Heart left ventricle (tissue), 16 donors: ENCODE measurements at regions not wholly inside any gene's neighbourhood (a gene's known extent, or its start where the extent isn't known, plus 50 kb on each side); places are given as distances from the start of the nearest gene placed in this dataset.

Experiments
- ATAC-seq, 4 donors: fragments of 200-7000 bp; cut with Tn5 transposase; one replicate each; pipeline ENCODE4 v1.9.1; 2020 to 2022; ENCODE audit warnings: moderate library complexity in 4 of 4, mild to moderate bottlenecking in 3 of 4, moderate number of reproducible peaks in 1 of 4
- DNase-seq, 5 donors: peaks; one replicate each; pipeline ENCODE4 v3.0.0-alpha.2; 2020
- H3K27ac ChIP-seq, 12 donors: fragments of 200-600 bp; sonication (generic) in 4 of 12; one replicate each; pipeline versions ENCODE4 v1.5.0 to v1.8.0; 2016 to 2022; ENCODE audit warnings: mild to moderate bottlenecking in 2 of 12
- H3K27me3 ChIP-seq, 9 donors: fragments of 200-600 bp; sonication (generic) in 2 of 9; one replicate each; pipeline versions ENCODE4 v1.5.1 to v1.8.0; 2016 to 2022; ENCODE audit warnings: mild to moderate bottlenecking in 3 of 9
- H3K36me3 ChIP-seq, 9 donors: fragments of 200-600 bp; sonication (generic) in 2 of 9; one replicate each; pipeline versions ENCODE4 v1.5.0 to v1.8.0; 2018 to 2022; ENCODE audit warnings: mild to moderate bottlenecking in 2 of 9
- H3K4me1 ChIP-seq, 12 donors: fragments of 200-600 bp; sonication (generic) in 4 of 12; one replicate each; pipeline versions ENCODE4 v1.5.0 to v1.8.0; 2016 to 2022; ENCODE audit warnings: mild to moderate bottlenecking in 3 of 12
- H3K4me3 ChIP-seq, 12 donors: fragments of 200-600 bp; sonication (generic) in 4 of 12; one replicate each; pipeline versions ENCODE4 v1.5.0 to v1.8.0; 2017 to 2022; ENCODE audit warnings: mild to moderate bottlenecking in 9 of 12, moderate library complexity in 4 of 12
- H3K9me3 ChIP-seq, 12 donors: fragments of 200-600 bp; sonication (generic) in 4 of 12; one replicate each; pipeline versions ENCODE4 v1.5.0 to v1.8.0; 2016 to 2022; ENCODE audit warnings: mild to moderate bottlenecking in 1 of 12
- POLR2A ChIP-seq, 2 donors: fragments of 450-650 bp; IDR thresholded peaks; one replicate each; pipeline ENCODE4 v1.6.1; 2017; ENCODE audit warnings: antibody characterized with exemption in 2 of 2, mild to moderate bottlenecking in 2 of 2, moderate library complexity in 2 of 2
- WGBS, 4 donors: extraction: QIAGEN DNeasy Blood & Tissue Kit in 2 of 4; methylation state at CpG; one replicate each; pipeline versions ENCODE4 v1.1.5 to v1.1.7; 2013 to 2018; 5-methylcytosine and 5-hydroxymethylcytosine counted together
- intact Hi-C, 10 donors: fragments of 100-400 bp; cut with DNase I; formaldehyde crosslinking; loops; one replicate each; pipeline versions ENCODE4 v1.11.1 to v1.14.2; 2022
- TF ChIP-seq, protein P1 (sequence below), 12 donors: fragments of 200-600 bp; sonication (generic) in 4 of 12; IDR thresholded peaks; one replicate each; pipeline versions ENCODE4 v1.5.0 to v1.8.0; 2018 to 2022; ENCODE audit warnings: antibody characterized with exemption in 12 of 12, mild to moderate bottlenecking in 5 of 12
- donor health status: ischemic (EF 13 %, LVEDD 7.1; RV severe dilation, severe dysfunction).
- donor health status: healthy with polysubstance abuse.
- donor health status: DM: no; HTN: yes; CAD: no.
- donor health status: DM: no; HTN: no; CAD: no.
- donor health status: ischemic (EF 25% LVEDD 6.9; RV normal size, moderate dysfunction).
- donor health status: ischemic (EF 25% LVEDD 5.7; RV mildly dilated, moderate dysfunction).
- donor health status: healthy.
- donor health status: DM: yes; HTN: yes; CAD: no.
- donor health status: ischemic (EF 35%, LVEDD 5.7; RV mildly dilated, moderate dysfunction).
- donor health status: nonischemic (EF 11% LVEDD 7.7; RV severe dilation, severe dysfunction).
- donor health status: DM: yes; HTN: yes; CAD: no.
- donor health status: PGD.
- donor health status: ischemic (EF 29% LVEDD 5.4; RV normal size, mild dysfunction).
- donor health status: nonischemic (EF 23%, LVEDD 6.1; RV moderate dilation, normal function).

GRCh38 chr1:204756811-204757210 is 71.3 kb upstream of the LRRN2 start:
- no peaks in the 10 kb centered on the region for H3K4me1 ChIP-seq
- DNase-seq (no peak), ATAC-seq (no peak)
- peaks cover 0 to 38% (median 4%) of the 10 kb centered on the region in 9 donors for H3K27me3 ChIP-seq
- H3K9me3 ChIP-seq = peaks cover 0 to 6% (median 0%) of the 10 kb centered on the region in 12 donors
- no peaks in the 10 kb centered on the region for H3K36me3 ChIP-seq
- H3K27ac ChIP-seq = no peak overlapping the region
- no peak for TF ChIP-seq POLR2A (IDR thresholded peaks at IDR 0.05)
- TF ChIP-seq, protein P1, sequence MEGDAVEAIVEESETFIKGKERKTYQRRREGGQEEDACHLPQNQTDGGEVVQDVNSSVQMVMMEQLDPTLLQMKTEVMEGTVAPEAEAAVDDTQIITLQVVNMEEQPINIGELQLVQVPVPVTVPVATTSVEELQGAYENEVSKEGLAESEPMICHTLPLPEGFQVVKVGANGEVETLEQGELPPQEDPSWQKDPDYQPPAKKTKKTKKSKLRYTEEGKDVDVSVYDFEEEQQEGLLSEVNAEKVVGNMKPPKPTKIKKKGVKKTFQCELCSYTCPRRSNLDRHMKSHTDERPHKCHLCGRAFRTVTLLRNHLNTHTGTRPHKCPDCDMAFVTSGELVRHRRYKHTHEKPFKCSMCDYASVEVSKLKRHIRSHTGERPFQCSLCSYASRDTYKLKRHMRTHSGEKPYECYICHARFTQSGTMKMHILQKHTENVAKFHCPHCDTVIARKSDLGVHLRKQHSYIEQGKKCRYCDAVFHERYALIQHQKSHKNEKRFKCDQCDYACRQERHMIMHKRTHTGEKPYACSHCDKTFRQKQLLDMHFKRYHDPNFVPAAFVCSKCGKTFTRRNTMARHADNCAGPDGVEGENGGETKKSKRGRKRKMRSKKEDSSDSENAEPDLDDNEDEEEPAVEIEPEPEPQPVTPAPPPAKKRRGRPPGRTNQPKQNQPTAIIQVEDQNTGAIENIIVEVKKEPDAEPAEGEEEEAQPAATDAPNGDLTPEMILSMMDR (IDR thresholded peaks at IDR 0.05) = no peak
- 53 to 62% (median 56%) methylated on average over 1 of the region's 1 CpG for WGBS, 4 donors
- H3K4me3 ChIP-seq = no peak overlapping the region
- intact Hi-C loops = no loop called here

- Histone ChIP-seq H3K4me3 (no peak overlapping the region), H3K36me3 (no peaks in the 10 kb centered on the region), H3K9me3 (peaks cover 0 to 11% (median 0%) of the 10 kb centered on the region in 12 donors), H3K4me1 (peaks cover 0 to 4% (median under 1%) of the 10 kb centered on the region in 12 donors), H3K27ac (no peak overlapping the region), H3K27me3 (peaks cover 0 to 22% (median 0%) of the 10 kb centered on the region in 9 donors)
- no peak for ATAC-seq
- no peak for DNase-seq
- 73 to 74% (median 73%) methylated on average over 2 of the region's 2 CpGs for WGBS, 4 donors
- TF ChIP-seq, protein P1 (IDR thresholded peaks at IDR 0.05) = no peak
- TF ChIP-seq POLR2A (IDR thresholded peaks at IDR 0.05) = no peak
- intact Hi-C loops = no loop called here
Measured at GRCh38 chr1:204758601-204759000, 73.1 kb upstream of the LRRN2 start.

GRCh38 chr1:204760350-204760749 is 74.8 kb upstream of the LRRN2 start:
- 81 to 87% (median 86%) methylated on average over 2 of the region's 2 CpGs for WGBS, 4 donors
- H3K4me1 ChIP-seq = peaks cover 0 to 13% (median 7%) of the 10 kb centered on the region in 12 donors
- H3K9me3 ChIP-seq = peaks cover 0 to 11% (median 0%) of the 10 kb centered on the region in 12 donors
- peaks cover 0 to 17% (median 0%) of the 10 kb centered on the region in 9 donors for H3K27me3 ChIP-seq
- no peak for DNase-seq
- no peak overlapping the region for H3K27ac ChIP-seq
- TF ChIP-seq, protein P1 (IDR thresholded peaks at IDR 0.05) = no peak
- no peak for TF ChIP-seq POLR2A (IDR thresholded peaks at IDR 0.05)
- H3K4me3 ChIP-seq = no peak overlapping the region
- ATAC-seq = no peak
- intact Hi-C loops = loop anchor here in 1 of 10 donors (5.0 kb wide), 1 partner anchor 193 kb away; no protein-coding TSS in a partner anchor
- H3K36me3 ChIP-seq = no peaks in the 10 kb centered on the region

- DNase-seq (no peak), ATAC-seq (no peak)
- Histone ChIP-seq H3K9me3 (peaks cover 0 to 11% (median 0%) of the 10 kb centered on the region in 12 donors), H3K4me1 (peaks cover 0 to 13% (median 7%) of the 10 kb centered on the region in 12 donors), H3K4me3 (no peak overlapping the region), H3K36me3 (no peaks in the 10 kb centered on the region), H3K27ac (no peak overlapping the region), H3K27me3 (peaks cover 0 to 18% (median 2%) of the 10 kb centered on the region in 9 donors)
- TF ChIP-seq POLR2A (IDR thresholded peaks at IDR 0.05) = no peak
- TF ChIP-seq, protein P1 (IDR thresholded peaks at IDR 0.05) = no peak
- intact Hi-C loops = loop anchor here in 1 of 10 donors (5.0 kb wide), 1 partner anchor 193 kb away; no protein-coding TSS in a partner anchor
- 91 to 96% (median 95%) methylated on average over 3 of the region's 3 CpGs for WGBS, 4 donors
Measured at GRCh38 chr1:204760757-204761156, 75.2 kb upstream of the LRRN2 start.
